Chondrocyte (in vitro differentiated cells): ENCODE measurements at regions not wholly inside any gene's neighbourhood (a gene's known extent, or its start where the extent isn't known, plus 50 kb on each side); places are given as distances from the start of the nearest gene placed in this dataset.

Experiments
- DNase-seq: peaks from one replicate; pipeline ENCODE4 v3.0.0; 2021; ENCODE audit warnings: mixed read lengths, low spot score
- H3K27ac Mint-ChIP-seq: one replicate; pipeline ENCODE4 v1.8.0; 2021; ENCODE audit warnings: mild to moderate bottlenecking, moderate library complexity, mixed read lengths; ENCODE audit not compliant: unreplicated experiment
- H3K27me3 Mint-ChIP-seq: 2 replicates; pipeline ENCODE4 v1.8.0; 2021; ENCODE audit warnings: low read depth, mixed read lengths
- H3K36me3 Mint-ChIP-seq: 2 replicates; pipeline ENCODE4 v1.8.0; 2021; ENCODE audit warnings: low read depth, mixed read lengths
- H3K4me1 Mint-ChIP-seq: 2 replicates; pipeline ENCODE4 v1.8.0; 2021; ENCODE audit warnings: low read depth, mild to moderate bottlenecking, mixed read lengths
- H3K4me3 Mint-ChIP-seq: one replicate; pipeline ENCODE4 v1.8.0; 2021; ENCODE audit warnings: mild to moderate bottlenecking, moderate library complexity, mixed read lengths; ENCODE audit not compliant: unreplicated experiment
- H3K9me3 Mint-ChIP-seq: 2 replicates; pipeline ENCODE4 v1.8.0; 2021; ENCODE audit warnings: low read depth, mixed read lengths
- CTCF ChIP-seq: fragments of 200-600 bp; sonication (generic); IDR thresholded peaks from 2 replicates; pipeline ENCODE4 v1.5.0; 2021; ENCODE audit warnings: antibody characterized with exemption, mild to moderate bottlenecking, moderate library complexity

GRCh38 chr10:109261231-109261630 is 662.1 kb downstream of the XPNPEP1 start:
- Mint-ChIP-seq H3K9me3 (peaks cover 16% of the 10 kb centered on the region), H3K36me3 (no peaks in the 10 kb centered on the region), H3K4me1 (no peaks in the 10 kb centered on the region), H3K27ac (no peak overlapping the region), H3K27me3 (no peaks in the 10 kb centered on the region), H3K4me3 (no peak overlapping the region)
- TF ChIP-seq CTCF: no peak
- no peak for DNase-seq

- peaks cover 16% of the 10 kb centered on the region for H3K9me3 Mint-ChIP-seq
- H3K27me3 Mint-ChIP-seq: no peaks in the 10 kb centered on the region
- H3K36me3 Mint-ChIP-seq: no peaks in the 10 kb centered on the region
- H3K27ac Mint-ChIP-seq: no peak overlapping the region
- DNase-seq: no peak
- no peak for TF ChIP-seq CTCF
- H3K4me1 Mint-ChIP-seq: no peaks in the 10 kb centered on the region
- no peak overlapping the region for H3K4me3 Mint-ChIP-seq
These were observed 664.0 kb downstream of the XPNPEP1 start for GRCh38 chr10:109259293-109259692.

- Mint-ChIP-seq H3K27me3 (no peaks in the 10 kb centered on the region), H3K4me3 (no peak overlapping the region), H3K4me1 (no peaks in the 10 kb centered on the region), H3K36me3 (no peaks in the 10 kb centered on the region), H3K27ac (no peak overlapping the region), H3K9me3 (no peaks in the 10 kb centered on the region)
- DNase-seq: no peak
- no peak for TF ChIP-seq CTCF
These were observed 670.0 kb downstream of the XPNPEP1 start for GRCh38 chr10:109253306-109253705.

- no peak for DNase-seq
- H3K27me3 Mint-ChIP-seq: no peaks in the 10 kb centered on the region
- H3K27ac Mint-ChIP-seq: no peak overlapping the region
- H3K4me1 Mint-ChIP-seq: no peaks in the 10 kb centered on the region
- H3K36me3 Mint-ChIP-seq: no peaks in the 10 kb centered on the region
- no peak overlapping the region for H3K4me3 Mint-ChIP-seq
- no peaks in the 10 kb centered on the region for H3K9me3 Mint-ChIP-seq
- no peak for TF ChIP-seq CTCF
These were observed 673.2 kb downstream of the XPNPEP1 start for GRCh38 chr10:109250152-109250551.

GRCh38 chr10:109247814-109248213 is 675.5 kb downstream of the XPNPEP1 start:
- H3K9me3 Mint-ChIP-seq: no peaks in the 10 kb centered on the region
- no peaks in the 10 kb centered on the region for H3K36me3 Mint-ChIP-seq
- H3K27ac Mint-ChIP-seq: no peak overlapping the region
- no peak for TF ChIP-seq CTCF
- no peaks in the 10 kb centered on the region for H3K4me1 Mint-ChIP-seq
- no peak overlapping the region for H3K4me3 Mint-ChIP-seq
- no peaks in the 10 kb centered on the region for H3K27me3 Mint-ChIP-seq
- no peak for DNase-seq
